Activated CD4-positive, CD25-positive, alpha-beta regulatory T cell treated with anti-CD3 and anti-CD28 coated beads, Interleukin-2, amount 50 U/mL, for 24 hours (primary cell): ENCODE measurements at regions not wholly inside any gene's neighbourhood (a gene's known extent, or its start where the extent isn't known, plus 50 kb on each side); places are given as distances from the start of the nearest gene placed in this dataset.

ENCODE experiments used
- ATAC-seq, 2 donors: fragments of 150-1000 bp; cut with Tn5 transposase; one replicate each; pipeline ENCODE4 v1.10.0; 2021; ENCODE audit warnings: mild to moderate bottlenecking in 1 of 2, moderate library complexity in 1 of 2

DNA sequence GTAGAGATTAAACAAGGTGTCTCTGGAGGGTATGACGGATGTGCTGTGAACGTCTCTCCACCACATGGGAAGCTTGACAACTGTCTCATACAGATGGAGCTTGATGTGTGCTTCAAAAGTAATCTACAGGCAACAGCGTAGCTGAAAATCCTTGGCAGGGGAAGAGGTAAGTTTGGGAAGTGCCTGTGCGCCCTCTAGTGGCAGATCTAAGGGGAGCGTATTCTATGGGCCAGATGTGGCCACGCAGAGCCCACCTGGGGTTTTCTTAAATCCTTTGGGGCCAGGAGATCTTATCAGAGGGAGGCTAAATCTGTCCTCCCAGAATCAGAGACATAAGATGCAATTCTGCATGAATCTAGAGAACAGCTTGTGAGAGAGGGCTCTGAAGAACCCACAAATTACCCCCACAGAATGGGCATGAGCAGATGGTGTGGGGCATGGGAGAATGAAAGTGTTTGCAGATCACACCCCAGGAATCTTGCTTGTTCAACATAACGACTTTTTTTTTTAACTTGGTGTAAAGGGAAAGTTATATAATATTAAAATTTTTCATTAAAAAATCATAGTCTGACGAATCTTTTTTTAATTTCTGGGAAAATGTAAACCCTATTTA, 91.2 kb upstream of the MPP7 start:
- ATAC-seq, result peak; percentile 56 to 69

GRCh38 chr10:28396331-28396730, 93.5 kb upstream of the MPP7 start:
- no peak for ATAC-seq

- ATAC-seq, result no peak
Measured at GRCh38 chr10:28397229-28397628, 94.4 kb upstream of the MPP7 start.

GRCh38 chr10:28400176-28400575, 97.3 kb upstream of the MPP7 start:
- no peak for ATAC-seq

DNA sequence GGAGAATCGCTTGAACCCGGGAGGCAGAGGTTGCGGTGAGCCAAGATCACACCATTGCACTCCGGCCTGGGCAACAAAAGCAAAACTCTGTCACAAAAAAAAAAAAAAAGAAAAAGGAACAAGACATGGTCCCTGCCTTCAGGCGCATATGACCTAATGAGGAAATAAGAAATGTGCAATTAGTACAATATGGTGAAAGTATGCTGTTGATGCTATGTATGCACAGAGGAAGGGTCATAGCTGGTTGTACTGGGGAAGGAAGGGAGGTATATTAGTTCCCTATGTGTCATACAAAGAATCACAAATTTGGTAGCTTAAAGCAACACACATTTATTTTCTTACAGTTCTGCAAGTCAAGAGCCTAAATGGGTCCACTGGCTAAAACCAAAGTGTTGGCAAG, 97.8 kb upstream of the MPP7 start:
- no peak for ATAC-seq

GRCh38 chr10:28402611-28403073, 99.8 kb upstream of the MPP7 start:
- peak; percentile 20 to 21 for ATAC-seq

DNA sequence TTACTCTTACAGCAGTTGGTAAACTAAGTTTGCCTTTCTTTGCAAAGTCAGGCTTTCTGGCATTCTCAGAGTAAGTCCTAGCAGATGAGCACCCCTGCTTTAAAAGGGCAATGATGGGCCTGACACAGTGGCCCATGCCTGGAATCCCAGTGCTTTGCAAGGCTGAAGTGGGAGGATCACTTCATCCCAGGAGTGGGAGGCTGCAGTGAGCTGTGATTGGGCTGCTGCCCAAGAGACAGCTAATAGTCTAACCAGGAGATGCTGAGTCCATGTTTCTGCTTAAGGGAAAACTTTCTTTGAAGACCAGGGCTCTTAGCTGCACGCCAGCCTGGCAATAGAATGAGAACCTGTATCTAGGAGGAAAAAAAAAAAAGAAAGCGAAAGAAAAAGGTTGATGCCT, 100.2 kb upstream of the MPP7 start:
- ATAC-seq, result no peak

DNA sequence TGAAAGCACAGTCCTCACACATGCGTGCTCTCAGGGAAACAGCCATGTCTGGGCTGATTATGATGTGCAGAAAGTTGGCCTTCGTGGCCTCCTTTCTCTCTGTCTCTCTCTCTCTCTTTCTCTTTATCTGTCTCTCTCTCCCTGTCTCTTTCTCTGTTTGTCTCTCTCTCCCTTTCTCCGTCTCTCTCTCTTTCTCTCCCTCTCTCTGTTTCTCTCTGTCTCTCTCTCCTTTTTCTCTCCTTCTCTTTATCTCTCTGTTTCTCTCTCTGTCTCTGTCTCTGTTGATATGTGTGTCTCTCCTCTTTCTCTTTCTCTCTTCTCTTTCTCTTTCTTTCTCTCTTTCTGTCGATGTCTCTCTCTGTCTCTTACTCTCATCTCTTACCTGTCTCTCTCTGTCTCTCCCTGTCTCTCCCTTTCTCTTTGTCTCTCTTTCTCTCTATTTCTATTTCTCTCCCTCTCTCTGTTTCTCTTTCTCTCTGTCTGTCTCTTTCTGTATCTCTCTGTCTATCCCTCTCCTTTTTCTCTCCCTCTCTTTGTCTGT, 105.4 kb upstream of the MPP7 start:
- no peak for ATAC-seq

GRCh38 chr10:28410420-28411135, 107.7 kb upstream of the MPP7 start:
- ATAC-seq, result no peak

GRCh38 chr10:28411136-28411460, 108.2 kb upstream of the MPP7 start:
- no peak for ATAC-seq

DNA sequence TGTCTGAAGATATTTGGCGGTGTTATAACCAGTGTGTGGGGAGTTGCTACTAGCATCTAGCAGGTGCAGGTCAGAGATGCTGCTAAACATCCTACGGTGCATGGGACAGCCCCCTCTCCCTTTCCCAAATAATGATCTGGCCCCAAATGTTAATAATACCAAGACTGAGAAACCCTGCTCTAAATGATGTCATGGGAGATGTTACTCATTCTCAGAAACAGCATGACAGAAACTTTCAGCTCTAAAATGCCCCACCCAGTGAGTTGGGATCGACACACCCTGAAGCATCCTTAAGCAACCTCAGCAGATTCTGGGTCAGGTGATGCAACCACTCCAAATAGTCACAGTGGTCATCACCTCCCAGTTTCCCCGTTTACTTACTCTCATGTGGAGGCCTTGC, 108.8 kb upstream of the MPP7 start:
- ATAC-seq, result peak; percentile 73

- ATAC-seq, result no peak
Measured at GRCh38 chr10:28418069-28418468, 114.8 kb upstream of the WAC start.

DNA sequence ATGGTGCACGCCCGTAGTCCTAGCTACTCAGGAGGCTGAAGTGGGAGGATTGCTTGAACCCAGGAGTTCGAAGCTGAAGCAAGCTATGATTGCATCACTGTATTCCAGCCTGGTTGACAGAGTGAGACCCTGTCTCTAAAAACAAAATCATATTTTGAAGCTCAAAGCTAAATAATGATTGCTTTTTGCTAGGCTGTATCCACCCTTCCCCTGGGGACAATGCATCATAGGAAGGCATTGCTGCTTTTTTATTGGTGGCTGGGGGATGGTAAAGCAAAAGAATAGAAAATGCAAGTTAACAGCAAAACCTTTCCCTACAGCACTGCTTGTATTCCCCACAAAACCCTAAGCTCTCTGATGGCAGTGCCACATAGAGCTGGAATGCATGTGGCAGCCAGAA, 107.5 kb upstream of the WAC start:
- ATAC-seq, result no peak

DNA sequence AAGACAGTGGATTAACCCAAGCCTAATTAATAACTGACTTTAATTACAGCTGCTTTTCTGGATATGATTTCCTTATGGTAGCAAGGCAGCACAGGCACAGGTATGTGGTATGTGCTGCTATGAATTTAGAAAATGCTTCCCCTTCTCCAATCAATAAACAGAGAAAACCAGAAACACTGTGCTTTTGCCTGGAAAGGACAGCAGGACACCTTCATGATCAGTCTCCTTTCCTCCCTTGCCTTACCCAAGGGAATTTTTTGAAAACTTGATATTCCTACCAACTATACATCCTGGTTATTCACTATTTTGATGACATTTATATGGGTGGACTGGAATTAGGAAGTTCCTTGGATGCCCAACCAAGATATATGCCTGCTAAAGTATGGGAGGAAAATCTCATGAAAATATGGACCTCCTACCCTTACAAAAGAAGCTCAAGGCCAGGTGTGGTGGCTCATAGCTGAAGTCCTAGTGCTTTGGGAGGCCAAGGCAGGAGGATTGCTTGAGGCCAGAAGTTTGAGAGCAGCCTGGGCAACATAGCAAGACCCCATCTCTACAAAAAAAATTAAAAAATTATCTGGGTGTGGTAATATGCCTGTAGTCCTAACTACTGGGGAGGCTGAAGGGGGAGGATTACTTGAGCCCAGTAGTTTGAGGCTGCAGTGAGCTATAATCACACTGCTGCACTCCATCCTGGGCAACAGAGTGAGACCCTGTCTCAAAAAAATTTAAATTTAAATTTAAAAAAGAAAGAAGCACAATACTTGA, 106.3 kb upstream of the WAC start:
- ATAC-seq, result no peak

GRCh38 chr10:28427376-28427775, 105.5 kb upstream of the WAC start:
- no peak for ATAC-seq

DNA sequence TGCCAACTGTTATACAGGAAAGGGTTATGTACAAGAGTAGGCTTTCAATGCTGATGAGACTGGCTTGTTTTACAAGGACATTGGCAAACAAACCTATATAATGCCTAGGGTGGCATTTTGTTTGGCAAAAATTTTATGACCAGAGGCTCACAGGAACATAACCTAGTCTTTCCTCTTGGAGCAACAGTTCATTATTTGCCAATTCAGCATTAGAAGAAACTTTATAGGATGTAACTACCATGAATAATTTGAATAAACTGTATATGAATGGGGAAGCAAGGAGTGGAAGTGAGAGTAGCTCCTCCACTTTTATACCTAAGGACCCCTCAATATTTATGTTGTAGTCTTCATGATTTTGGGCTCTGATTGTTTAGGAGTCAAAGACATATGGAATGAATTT, 103.9 kb upstream of the WAC start:
- ATAC-seq, result no peak

- no peak for ATAC-seq
Measured at GRCh38 chr10:28429573-28430216, 103.2 kb upstream of the WAC start.

- ATAC-seq, result no peak
Measured at GRCh38 chr10:28431139-28431538, 101.8 kb upstream of the WAC start.

GRCh38 chr10:28432210-28432676, 100.7 kb upstream of the WAC start:
- no peak for ATAC-seq

DNA sequence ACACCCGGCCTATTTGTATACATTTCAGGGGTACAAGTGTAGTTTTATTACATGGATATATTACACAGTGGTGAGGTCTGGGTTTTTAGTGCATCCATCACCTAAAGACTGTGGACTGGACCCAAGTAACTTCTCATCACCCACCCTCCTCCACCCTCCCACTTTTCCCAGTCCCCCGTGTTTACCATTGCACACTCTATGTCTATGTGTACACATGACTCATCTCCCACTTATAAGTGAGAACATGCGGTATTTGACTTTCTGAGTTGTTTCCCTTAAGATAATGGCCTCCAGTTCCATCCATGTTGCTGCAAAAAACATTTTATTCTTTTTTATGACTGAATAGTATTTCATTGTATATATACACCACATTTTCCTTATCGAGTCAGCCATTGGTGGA, 98.9 kb upstream of the WAC start:
- no peak for ATAC-seq

GRCh38 chr10:28442403-28442802, 90.5 kb upstream of the WAC start:
- ATAC-seq, result no peak

DNA sequence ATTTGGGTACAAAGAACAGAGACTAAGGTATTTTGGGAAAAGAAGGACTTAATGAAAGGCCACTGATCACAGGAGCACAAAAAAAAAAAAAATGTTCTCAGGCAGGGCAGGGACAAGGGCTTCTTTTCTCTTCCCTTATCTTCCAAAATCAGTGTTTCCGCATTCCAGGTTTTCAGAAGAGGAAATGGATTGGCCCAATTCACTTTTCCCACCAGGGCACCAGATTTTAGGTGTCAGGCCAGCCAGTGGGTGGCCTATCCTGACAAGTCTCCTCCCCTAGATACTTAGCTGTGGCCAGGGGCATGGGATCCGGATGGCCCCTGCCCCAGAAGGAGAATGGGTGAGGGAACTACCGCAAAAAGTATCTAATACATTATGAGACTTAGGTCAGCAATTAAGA, 88.9 kb upstream of the WAC start:
- no peak for ATAC-seq

DNA sequence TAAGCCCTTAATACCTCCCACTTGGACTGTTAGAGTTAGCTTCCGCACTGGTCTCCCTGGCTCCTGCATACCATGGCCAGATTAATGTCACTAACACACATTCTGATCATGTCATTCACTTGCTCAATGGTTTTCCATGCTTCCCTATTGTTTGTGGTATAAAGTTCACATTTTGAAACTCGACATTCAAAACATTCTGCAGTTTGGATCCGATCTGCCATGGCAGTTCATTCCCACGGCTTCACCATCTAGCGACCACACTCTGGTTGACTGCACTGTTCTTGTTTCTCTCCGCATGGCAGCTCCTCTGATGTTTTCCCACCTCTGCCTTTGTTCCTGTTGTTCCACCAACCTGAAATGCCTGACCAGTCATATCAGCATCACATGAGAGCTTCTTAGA, 87.4 kb upstream of the WAC start:
- ATAC-seq, result no peak
